ENCODE measurements at regions not wholly inside any gene's neighbourhood (a gene's known extent, or its start where the extent isn't known, plus 50 kb on each side); places are given as distances from the start of the nearest gene placed in this dataset.

- no peak for TF ChIP-seq JUND (IDR thresholded peaks at IDR 0.05; ENCODE audit: low read depth)
- in situ Hi-C loops (cut with HindIII; ENCODE audit: low pct_unique_long_range_greater_than_20kb, low sequenced_read_pairs) = no loop called here
- DNase-seq (ENCODE audit: low read depth in 1 of 2, low spot score in 1 of 2) = no peak
Observed at GRCh38 chr2:134133622-134134312, 120.1 kb upstream of the MGAT5 start.

DNA sequence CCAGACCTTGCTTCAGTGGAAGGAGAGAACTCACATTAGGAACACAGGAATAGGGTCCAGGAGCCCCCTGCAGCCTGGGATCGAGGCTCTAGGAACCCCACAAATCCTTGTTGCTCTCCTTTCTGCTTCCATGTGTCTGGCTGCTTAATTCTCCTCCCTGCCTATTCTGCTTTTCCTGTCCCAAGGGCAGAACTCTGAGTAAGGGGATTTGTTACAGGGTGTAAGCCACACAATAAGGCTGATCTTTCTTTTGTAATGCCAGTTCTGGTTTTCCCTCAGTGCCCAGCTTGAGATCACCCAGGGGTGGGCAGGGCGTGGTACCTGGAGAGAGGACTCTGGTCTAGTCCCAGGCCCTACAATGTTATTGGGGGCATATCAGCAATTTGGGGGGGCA is 119.6 kb upstream of the MGAT5 start:
- TF ChIP-seq JUND (IDR thresholded peaks at IDR 0.05; ENCODE audit: low read depth) = no peak
- in situ Hi-C loops (cut with HindIII; ENCODE audit: low pct_unique_long_range_greater_than_20kb, low sequenced_read_pairs) = no loop called here
- no peak for DNase-seq (ENCODE audit: low read depth in 1 of 2, low spot score in 1 of 2)

GRCh38 chr2:134134827-134135226 is 119.0 kb upstream of the MGAT5 start:
- no peak for DNase-seq (ENCODE audit: low read depth in 1 of 2, low spot score in 1 of 2)
- in situ Hi-C loops (cut with HindIII; ENCODE audit: low pct_unique_long_range_greater_than_20kb, low sequenced_read_pairs) = no loop called here
- TF ChIP-seq JUND (IDR thresholded peaks at IDR 0.05; ENCODE audit: low read depth) = no peak

- TF ChIP-seq JUND (IDR thresholded peaks at IDR 0.05; ENCODE audit: low read depth) = no peak
- DNase-seq (ENCODE audit: low read depth in 1 of 2, low spot score in 1 of 2) = no peak
- in situ Hi-C loops (cut with HindIII; ENCODE audit: low pct_unique_long_range_greater_than_20kb, low sequenced_read_pairs) = no loop called here
Observed at GRCh38 chr2:134135793-134136192, 118.1 kb upstream of the MGAT5 start.

- in situ Hi-C loops (cut with HindIII; ENCODE audit: low pct_unique_long_range_greater_than_20kb, low sequenced_read_pairs) = no loop called here
- TF ChIP-seq JUND (IDR thresholded peaks at IDR 0.05; ENCODE audit: low read depth) = no peak
Observed at GRCh38 chr2:134136731-134137130, 117.1 kb upstream of the MGAT5 start.

GRCh38 chr2:134137182-134137611 is 116.7 kb upstream of the MGAT5 start:
- DNase-seq (ENCODE audit: low read depth in 1 of 2, low spot score in 1 of 2) = no peak
- TF ChIP-seq JUND (IDR thresholded peaks at IDR 0.05; ENCODE audit: low read depth) = no peak
- in situ Hi-C loops (cut with HindIII; ENCODE audit: low pct_unique_long_range_greater_than_20kb, low sequenced_read_pairs) = no loop called here

More at GRCh38 chr2:134136731-134137130, 117.1 kb upstream of the MGAT5 start:
- no peak for DNase-seq (ENCODE audit: low read depth in 1 of 2, low spot score in 1 of 2)

DNA sequence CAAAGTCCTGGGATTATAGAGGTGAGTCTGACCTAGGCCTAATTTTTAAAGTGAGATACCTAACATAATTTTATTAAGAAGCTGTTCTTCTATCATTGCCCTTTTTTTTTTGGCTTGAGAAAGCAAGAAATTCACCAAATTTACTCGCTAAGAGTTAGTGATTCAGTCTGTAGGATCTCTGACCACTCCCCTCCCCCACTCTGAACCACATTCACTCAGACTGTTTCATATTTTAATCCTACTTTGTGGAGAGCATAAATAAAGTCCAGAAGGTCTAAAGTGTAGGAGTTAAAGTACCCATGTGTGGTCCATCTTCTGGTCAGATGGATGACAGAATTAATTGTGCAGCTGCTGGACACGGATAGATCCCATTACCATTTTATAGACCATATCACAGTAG is 115.8 kb upstream of the MGAT5 start:
- no peak for DNase-seq (ENCODE audit: low read depth in 1 of 2, low spot score in 1 of 2)
- in situ Hi-C loops (cut with HindIII; ENCODE audit: low pct_unique_long_range_greater_than_20kb, low sequenced_read_pairs) = no loop called here
- TF ChIP-seq JUND (IDR thresholded peaks at IDR 0.05; ENCODE audit: low read depth) = no peak

DNA sequence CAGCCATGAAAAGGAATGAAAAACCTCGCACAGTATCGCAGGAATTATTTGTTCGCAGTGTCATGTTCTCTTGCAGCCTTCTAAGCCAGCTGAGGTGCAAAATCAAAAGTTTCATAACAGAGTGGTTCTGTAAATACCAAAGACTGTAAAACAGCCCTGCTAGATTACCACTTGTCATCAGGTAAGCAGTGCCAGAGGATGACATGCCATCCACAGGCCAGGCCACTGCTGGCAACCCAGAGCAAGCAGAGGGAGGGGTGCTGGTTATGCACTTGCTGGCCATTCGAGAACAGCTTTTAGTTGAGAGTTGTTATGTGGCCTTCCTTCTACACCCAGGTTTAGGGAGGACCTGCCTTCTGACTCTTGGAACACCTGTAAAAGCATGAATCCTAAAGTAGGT is 114.3 kb upstream of the MGAT5 start:
- TF ChIP-seq JUND (IDR thresholded peaks at IDR 0.05; ENCODE audit: low read depth) = no peak
- in situ Hi-C loops (cut with HindIII; ENCODE audit: low pct_unique_long_range_greater_than_20kb, low sequenced_read_pairs) = no loop called here
- DNase-seq (ENCODE audit: low read depth in 1 of 2, low spot score in 1 of 2) = no peak

DNA sequence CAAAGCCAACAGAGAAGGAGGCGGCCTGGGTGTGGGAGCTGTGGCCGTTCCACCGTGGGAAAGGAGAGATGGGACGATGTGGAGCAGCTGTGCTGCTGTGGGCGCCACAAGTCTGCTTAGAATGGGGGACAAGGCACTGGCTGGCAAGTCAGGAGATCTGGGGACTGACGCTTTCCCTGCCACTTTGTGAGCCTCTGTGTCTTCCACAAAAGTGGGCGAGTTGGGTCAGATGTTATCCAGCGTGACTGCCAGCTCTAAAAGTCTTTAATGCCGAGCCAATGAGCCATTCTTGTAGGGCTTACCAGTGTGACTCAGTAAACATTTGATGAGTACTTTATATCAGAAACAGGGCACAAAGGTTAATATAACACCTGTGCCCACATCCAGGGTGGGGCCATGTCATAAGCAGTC is 113.6 kb upstream of the MGAT5 start:
- in situ Hi-C loops (cut with HindIII; ENCODE audit: low pct_unique_long_range_greater_than_20kb, low sequenced_read_pairs) = no loop called here
- TF ChIP-seq JUND (IDR thresholded peaks at IDR 0.05; ENCODE audit: low read depth) = no peak
- no peak for DNase-seq (ENCODE audit: low read depth in 1 of 2, low spot score in 1 of 2)

- in situ Hi-C loops (cut with HindIII; ENCODE audit: low pct_unique_long_range_greater_than_20kb, low sequenced_read_pairs) = no loop called here
- DNase-seq (ENCODE audit: low read depth in 1 of 2, low spot score in 1 of 2) = no peak
- TF ChIP-seq JUND (IDR thresholded peaks at IDR 0.05; ENCODE audit: low read depth) = no peak
Observed at GRCh38 chr2:134141598-134142340, 112.1 kb upstream of the MGAT5 start.

DNA sequence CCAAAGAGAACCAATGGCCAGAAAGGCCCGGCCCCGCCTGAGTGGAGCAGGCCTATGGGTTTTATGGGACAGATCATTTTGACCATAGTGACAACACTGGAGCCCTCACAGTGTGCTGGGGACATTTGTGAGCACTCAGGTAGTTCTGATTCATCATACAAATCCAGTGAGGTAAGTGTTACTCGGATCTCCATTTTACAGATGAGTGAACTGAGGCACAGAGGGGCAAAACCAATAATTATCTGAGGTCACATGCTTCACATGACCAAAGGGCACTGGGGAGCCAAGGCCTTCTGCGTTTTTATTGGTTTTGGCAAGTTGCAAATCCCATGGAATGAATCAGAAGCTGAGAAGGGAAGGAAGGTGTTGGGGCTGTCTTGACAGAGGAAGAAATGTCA is 111.5 kb upstream of the MGAT5 start:
- DNase-seq (ENCODE audit: low read depth in 1 of 2, low spot score in 1 of 2) = no peak
- TF ChIP-seq JUND (IDR thresholded peaks at IDR 0.05; ENCODE audit: low read depth) = no peak

GRCh38 chr2:134142903-134143302 is 111.0 kb upstream of the MGAT5 start:
- TF ChIP-seq JUND (IDR thresholded peaks at IDR 0.05; ENCODE audit: low read depth) = no peak
- in situ Hi-C loops (cut with HindIII; ENCODE audit: low pct_unique_long_range_greater_than_20kb, low sequenced_read_pairs) = no loop called here

More for the DNA sequence above, 111.5 kb upstream of the MGAT5 start:
- in situ Hi-C loops (cut with HindIII; ENCODE audit: low pct_unique_long_range_greater_than_20kb, low sequenced_read_pairs) = no loop called here

DNA sequence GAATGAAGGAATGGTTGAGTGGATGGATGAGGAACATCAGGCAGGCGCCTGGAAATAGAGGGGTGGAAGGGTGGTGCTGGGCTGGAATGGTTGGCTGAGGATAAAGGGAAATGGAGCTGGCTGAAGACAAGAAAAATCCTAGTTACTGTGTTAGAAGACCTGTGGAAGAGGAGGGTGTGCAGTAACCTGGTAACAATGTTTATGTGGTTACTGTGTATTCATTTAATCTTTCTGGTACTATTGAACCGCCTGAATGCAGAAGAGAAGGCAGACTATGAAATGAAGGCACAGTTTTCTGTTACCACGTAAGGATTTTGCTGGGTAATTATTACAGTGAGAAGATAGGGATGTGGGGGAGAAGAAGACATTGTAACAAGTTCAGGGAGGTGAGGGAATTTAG is 110.3 kb upstream of the MGAT5 start:
- DNase-seq (ENCODE audit: low read depth in 1 of 2, low spot score in 1 of 2) = no peak
- in situ Hi-C loops (cut with HindIII; ENCODE audit: low pct_unique_long_range_greater_than_20kb, low sequenced_read_pairs) = no loop called here
- no peak for TF ChIP-seq JUND (IDR thresholded peaks at IDR 0.05; ENCODE audit: low read depth)

More at GRCh38 chr2:134142903-134143302, 111.0 kb upstream of the MGAT5 start:
- DNase-seq (ENCODE audit: low read depth in 1 of 2, low spot score in 1 of 2) = no peak

Measured in T47D (cell line).